AG10803 (cell line): ENCODE measurements at regions not wholly inside any gene's neighbourhood (a gene's known extent, or its start where the extent isn't known, plus 50 kb on each side); places are given as distances from the start of the nearest gene placed in this dataset.

Experiments
- DNase-seq: peaks from one replicate; pipeline ENCODE4 v3.0.0; 2010; ENCODE audit warnings: low read depth
- H3K4me3 ChIP-seq: 2 replicates; pipeline ENCODE4 v1.5.1; 2011; ENCODE audit warnings: mild to moderate bottlenecking, low read length, control low read depth
- TF ChIP-seq, protein P1 (sequence below): conservative IDR thresholded peaks from 2 replicates; pipeline ENCODE4 v1.5.1; 2011; ENCODE audit warnings: mild to moderate bottlenecking, low read length, control low read depth, inconsistent platforms

DNA sequence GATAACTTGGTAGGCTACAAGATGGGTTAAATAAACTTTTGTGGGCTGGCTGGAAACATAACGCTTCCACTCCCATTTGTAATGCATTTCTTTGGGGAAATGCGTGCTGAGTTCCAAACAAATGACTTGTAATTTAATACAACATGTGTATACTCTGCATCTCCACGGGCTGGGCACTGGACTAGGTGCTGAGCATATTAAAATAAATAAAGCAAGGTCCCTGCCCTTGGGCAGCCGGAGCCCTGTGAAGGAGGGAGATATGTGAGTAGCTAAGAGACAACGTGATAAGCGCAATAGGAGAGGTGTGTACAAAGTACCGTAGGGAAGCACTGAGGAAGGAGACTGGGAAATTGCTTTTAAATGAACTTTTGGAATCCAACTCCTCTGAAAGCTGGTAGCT, 147.2 kb upstream of the RBPJ start:
- no peak overlapping the region for H3K4me3 ChIP-seq
- TF ChIP-seq, protein P1, sequence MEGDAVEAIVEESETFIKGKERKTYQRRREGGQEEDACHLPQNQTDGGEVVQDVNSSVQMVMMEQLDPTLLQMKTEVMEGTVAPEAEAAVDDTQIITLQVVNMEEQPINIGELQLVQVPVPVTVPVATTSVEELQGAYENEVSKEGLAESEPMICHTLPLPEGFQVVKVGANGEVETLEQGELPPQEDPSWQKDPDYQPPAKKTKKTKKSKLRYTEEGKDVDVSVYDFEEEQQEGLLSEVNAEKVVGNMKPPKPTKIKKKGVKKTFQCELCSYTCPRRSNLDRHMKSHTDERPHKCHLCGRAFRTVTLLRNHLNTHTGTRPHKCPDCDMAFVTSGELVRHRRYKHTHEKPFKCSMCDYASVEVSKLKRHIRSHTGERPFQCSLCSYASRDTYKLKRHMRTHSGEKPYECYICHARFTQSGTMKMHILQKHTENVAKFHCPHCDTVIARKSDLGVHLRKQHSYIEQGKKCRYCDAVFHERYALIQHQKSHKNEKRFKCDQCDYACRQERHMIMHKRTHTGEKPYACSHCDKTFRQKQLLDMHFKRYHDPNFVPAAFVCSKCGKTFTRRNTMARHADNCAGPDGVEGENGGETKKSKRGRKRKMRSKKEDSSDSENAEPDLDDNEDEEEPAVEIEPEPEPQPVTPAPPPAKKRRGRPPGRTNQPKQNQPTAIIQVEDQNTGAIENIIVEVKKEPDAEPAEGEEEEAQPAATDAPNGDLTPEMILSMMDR, result no peak
- DNase-seq, result no peak

DNA sequence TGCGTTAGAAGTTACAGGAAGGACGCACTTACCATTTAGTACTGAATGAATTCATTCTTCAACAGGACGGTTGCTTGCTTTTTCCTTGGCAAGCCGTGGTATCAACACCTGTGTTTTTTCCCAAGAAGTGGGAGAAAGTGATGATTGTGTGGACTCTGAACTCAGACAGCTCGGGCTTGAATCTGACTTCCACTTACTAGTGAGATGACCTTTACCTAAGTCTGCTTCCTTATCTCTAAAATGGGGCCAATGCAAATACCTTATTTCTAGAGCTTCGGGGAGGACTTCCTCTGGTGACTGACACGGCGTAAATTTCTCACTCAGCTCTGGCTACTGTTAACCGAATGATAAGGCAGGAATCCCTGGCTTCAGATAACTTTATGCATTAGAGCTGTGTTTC, 146.8 kb upstream of the RBPJ start:
- TF ChIP-seq, protein P1, result no peak
- H3K4me3 ChIP-seq, result no peak overlapping the region
- no peak for DNase-seq

DNA sequence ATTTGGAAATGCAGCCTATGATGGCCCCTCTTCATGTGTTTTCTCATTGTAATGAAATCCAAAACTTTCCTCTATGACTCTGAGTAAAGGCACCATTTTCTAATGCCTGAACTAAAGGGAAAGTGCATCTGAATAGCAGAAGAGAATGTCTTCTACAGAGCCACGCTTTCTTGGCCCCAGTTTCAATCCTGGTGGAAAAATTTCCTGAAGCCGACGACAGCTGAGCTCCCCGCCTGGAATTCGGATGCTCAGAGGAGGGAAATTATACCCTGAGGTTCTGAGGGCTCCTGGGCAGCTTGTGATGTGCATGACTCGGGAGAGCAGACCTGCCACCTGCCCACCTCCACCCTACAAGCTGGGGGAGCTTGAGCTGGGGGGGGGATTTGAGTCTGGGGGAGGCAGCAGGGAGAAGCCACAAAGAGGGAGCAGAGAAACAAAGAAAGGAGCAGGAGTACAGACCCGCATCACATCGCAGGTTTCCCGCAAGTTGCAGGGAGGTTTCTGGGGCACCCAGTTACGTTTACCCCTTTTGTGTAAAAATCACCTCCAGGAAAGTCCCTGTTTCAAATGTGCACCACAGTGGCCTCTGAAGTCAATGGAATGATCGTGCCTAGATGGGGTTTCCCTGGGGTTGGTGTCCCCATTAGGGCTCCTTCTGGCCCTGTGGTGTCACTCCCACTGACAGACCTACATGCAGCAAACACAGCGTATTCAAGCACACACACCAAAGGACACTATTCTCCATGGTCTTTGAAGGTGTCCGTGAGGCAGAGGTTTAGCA, 145.6 kb upstream of the RBPJ start:
- TF ChIP-seq, protein P1, result no peak
- no peak for DNase-seq
- H3K4me3 ChIP-seq, result no peak overlapping the region

DNA sequence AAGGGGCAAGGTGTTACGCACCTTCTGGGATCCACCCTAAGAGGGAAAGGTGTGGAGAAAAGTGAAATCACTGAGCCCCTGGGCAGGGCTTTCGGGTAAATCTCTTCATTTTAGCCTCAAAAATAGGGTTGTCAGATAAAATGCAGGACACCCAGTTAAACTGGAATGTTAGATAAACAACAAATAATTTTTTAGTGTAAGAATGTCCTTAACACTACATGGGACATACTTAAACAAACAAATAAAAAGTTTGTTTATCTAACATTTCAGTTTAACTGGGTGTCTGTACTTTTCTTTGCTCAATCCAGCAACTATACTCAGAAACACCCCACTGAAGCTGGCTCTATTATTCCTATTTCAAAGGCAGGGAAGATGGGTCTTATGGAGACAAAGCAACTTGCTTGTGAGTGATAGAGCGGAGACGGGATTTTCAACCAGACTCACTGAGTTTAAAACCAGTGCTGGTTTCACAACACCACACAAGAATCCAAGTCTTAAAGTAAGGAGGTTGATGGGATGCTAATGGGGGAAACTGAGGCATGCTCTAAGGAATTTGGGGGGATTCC, 144.8 kb upstream of the RBPJ start:
- H3K4me3 ChIP-seq, result no peak overlapping the region
- TF ChIP-seq, protein P1, result no peak
- DNase-seq, result no peak

DNA sequence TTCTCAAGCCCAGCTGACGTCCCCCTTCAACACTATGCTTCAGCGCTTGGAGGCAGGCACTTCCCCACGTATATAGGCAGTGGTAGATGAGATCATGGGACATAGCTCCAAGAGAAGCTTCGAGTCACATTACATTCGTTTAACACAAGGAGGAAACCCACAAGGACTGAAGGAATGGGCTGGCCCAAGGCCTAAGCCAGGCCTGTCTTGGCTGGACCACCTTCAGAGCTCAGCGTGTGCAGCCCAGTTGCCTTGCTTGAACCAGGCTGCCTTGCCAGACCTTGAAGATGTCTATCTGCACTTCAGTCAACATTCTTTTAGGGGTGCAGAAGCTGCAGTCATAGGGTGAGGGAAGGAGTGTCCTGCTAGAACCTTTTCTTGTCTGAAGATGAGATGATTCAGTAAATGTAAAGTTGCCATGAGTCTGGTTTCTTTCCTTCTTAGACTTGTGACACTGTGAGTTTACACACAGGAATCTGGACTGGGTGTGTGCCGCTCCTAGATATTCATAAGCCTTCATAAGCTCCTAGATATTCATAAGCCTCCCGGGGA, 144.1 kb upstream of the RBPJ start:
- peak; percentile 79 for DNase-seq
- no peak overlapping the region for H3K4me3 ChIP-seq

DNA sequence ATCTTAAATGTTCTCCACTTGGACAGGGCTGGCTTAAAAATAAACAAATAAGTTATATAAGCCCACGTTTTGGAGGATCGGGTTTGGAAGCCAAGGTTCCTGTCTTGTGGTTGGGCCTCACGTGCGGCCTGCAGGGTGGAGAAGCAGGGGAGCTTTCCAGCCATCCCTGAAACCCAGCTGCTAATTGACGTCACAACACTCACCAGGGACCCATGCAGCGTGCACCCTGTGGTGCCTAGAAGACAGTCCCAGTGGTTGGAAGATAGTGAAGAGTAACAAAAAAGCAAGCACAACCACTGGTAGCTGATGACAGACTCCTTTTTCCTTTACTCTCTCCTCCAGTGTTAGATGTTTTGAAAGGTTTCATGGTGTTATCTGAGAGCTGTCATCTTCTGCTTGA, 142.0 kb upstream of the RBPJ start:
- DNase-seq, result peak; percentile 16
- H3K4me3 ChIP-seq, result no peak overlapping the region
- TF ChIP-seq, protein P1, result no peak

More for the DNA sequence above, 144.1 kb upstream of the RBPJ start:
- TF ChIP-seq, protein P1, result no peak

DNA sequence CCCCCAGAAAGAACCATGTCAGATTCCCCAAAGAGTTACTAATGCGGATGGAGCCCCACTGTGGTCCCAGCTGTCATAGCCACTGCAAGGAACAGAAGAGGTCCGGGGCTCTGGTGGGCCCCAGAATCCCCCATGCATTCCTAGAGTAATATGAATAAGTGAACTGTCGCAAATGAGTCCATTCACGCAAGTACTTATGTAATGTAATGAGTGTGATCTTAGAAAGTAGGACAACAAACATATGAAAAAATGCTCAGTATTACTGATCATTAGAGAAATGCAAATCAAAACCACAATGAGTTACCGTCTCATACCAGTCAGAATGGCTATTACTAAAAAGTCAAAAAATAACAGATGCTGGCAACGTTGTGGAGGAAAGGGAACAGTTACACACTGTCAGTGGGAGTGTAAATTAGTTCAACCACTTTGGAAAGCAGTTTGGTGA, 141.5 kb upstream of the RBPJ start:
- TF ChIP-seq, protein P1, result no peak

More for the DNA sequence above, 141.5 kb upstream of the RBPJ start:
- no peak for DNase-seq
- no peak overlapping the region for H3K4me3 ChIP-seq
